ENCODE measurements at regions not wholly inside any gene's neighbourhood (a gene's known extent, or its start where the extent isn't known, plus 50 kb on each side); places are given as distances from the start of the nearest gene placed in this dataset.
"Not testable (repeated sequence)": the region's sequence is repeated elsewhere in the genome, so short reads cannot be mapped to it uniquely, and the experiment has no call there.

- no peak for DNase-seq (ENCODE audit: low spot score in 2 of 2)
- no peaks in the 10 kb centered on the region for H3K36me3 ChIP-seq
- TF ChIP-seq CTCF (IDR thresholded peaks at IDR 0.05), result no peak
Observed at GRCh38 chr20:60785301-60785700, 466.8 kb upstream of the CDH4 start.

GRCh38 chr20:60785785-60786184, 466.3 kb upstream of the CDH4 start:
- H3K9me3 ChIP-seq, result no peaks in the 10 kb centered on the region
- H3K4me3 ChIP-seq, result no peak overlapping the region
- intact Hi-C loops (cut with DNase I), result no loop called here
- no peak for DNase-seq (ENCODE audit: low spot score in 2 of 2)
- no peaks in the 10 kb centered on the region for H3K4me1 ChIP-seq
- H3K36me3 ChIP-seq, result no peaks in the 10 kb centered on the region
- no peak for TF ChIP-seq CTCF (IDR thresholded peaks at IDR 0.05)
- H3K27me3 ChIP-seq, result no peaks in the 10 kb centered on the region
- no peak overlapping the region for H3K27ac ChIP-seq

More at GRCh38 chr20:60785301-60785700, 466.8 kb upstream of the CDH4 start:
- intact Hi-C loops (cut with DNase I), result no loop called here
- H3K27me3 ChIP-seq, result no peaks in the 10 kb centered on the region
- no peak overlapping the region for H3K27ac ChIP-seq
- H3K9me3 ChIP-seq, result no peaks in the 10 kb centered on the region
- H3K4me3 ChIP-seq, result no peak overlapping the region
- H3K4me1 ChIP-seq, result no peaks in the 10 kb centered on the region

GRCh38 chr20:60786686-60787217, 465.3 kb upstream of the CDH4 start:
- Histone ChIP-seq H3K27ac (no peak overlapping the region), H3K27me3 (no peaks in the 10 kb centered on the region), H3K9me3 (no peaks in the 10 kb centered on the region), H3K36me3 (no peaks in the 10 kb centered on the region), H3K4me3 (no peak overlapping the region), H3K4me1 (no peaks in the 10 kb centered on the region)
- no peak for DNase-seq (ENCODE audit: low spot score in 2 of 2)
- intact Hi-C loops (cut with DNase I), result no loop called here
- TF ChIP-seq CTCF (IDR thresholded peaks at IDR 0.05), result no peak

- no peak for TF ChIP-seq CTCF (IDR thresholded peaks at IDR 0.05)
- no peak overlapping the region for H3K4me3 ChIP-seq
- H3K27me3 ChIP-seq, result no peaks in the 10 kb centered on the region
- no peak overlapping the region for H3K27ac ChIP-seq
- no peaks in the 10 kb centered on the region for H3K4me1 ChIP-seq
- intact Hi-C loops (cut with DNase I), result no loop called here
- no peaks in the 10 kb centered on the region for H3K9me3 ChIP-seq
- DNase-seq (ENCODE audit: low spot score in 2 of 2), result no peak
- H3K36me3 ChIP-seq, result no peaks in the 10 kb centered on the region
Observed at GRCh38 chr20:60787276-60787675, 464.8 kb upstream of the CDH4 start.

- Histone ChIP-seq H3K9me3 (no peaks in the 10 kb centered on the region), H3K27me3 (no peaks in the 10 kb centered on the region), H3K36me3 (no peaks in the 10 kb centered on the region), H3K4me1 (no peaks in the 10 kb centered on the region), H3K27ac (no peak overlapping the region), H3K4me3 (no peak overlapping the region)
- intact Hi-C loops (cut with DNase I), result no loop called here
- TF ChIP-seq CTCF (IDR thresholded peaks at IDR 0.05), result no peak
- DNase-seq (ENCODE audit: low spot score in 2 of 2), result no peak
Observed at GRCh38 chr20:60788070-60788469, 464.0 kb upstream of the CDH4 start.

GRCh38 chr20:60789399-60789798, 462.7 kb upstream of the CDH4 start:
- no peak overlapping the region for H3K4me3 ChIP-seq
- H3K27ac ChIP-seq, result no peak overlapping the region
- no peaks in the 10 kb centered on the region for H3K36me3 ChIP-seq
- TF ChIP-seq CTCF (IDR thresholded peaks at IDR 0.05), result no peak
- no peaks in the 10 kb centered on the region for H3K9me3 ChIP-seq
- DNase-seq (ENCODE audit: low spot score in 2 of 2), result no peak
- no peaks in the 10 kb centered on the region for H3K4me1 ChIP-seq
- intact Hi-C loops (cut with DNase I), result no loop called here
- no peaks in the 10 kb centered on the region for H3K27me3 ChIP-seq

GRCh38 chr20:60790339-60790738, 461.7 kb upstream of the CDH4 start:
- H3K36me3 ChIP-seq; H3K4me1 ChIP-seq; H3K9me3 ChIP-seq; H3K4me3 ChIP-seq; intact Hi-C loops (cut with DNase I); H3K27me3 ChIP-seq; H3K27ac ChIP-seq; DNase-seq (ENCODE audit: low spot score in 2 of 2): not testable (repeated sequence)

All from ascending aorta (tissue), 2 donors.